Fibroblast of skin of right biceps (primary cell): ENCODE measurements at regions not wholly inside any gene's neighbourhood (a gene's known extent, or its start where the extent isn't known, plus 50 kb on each side); places are given as distances from the start of the nearest gene placed in this dataset.

Experiments
- DNase-seq: peaks from one replicate; pipeline ENCODE4 v3.0.0-alpha.2; 2013

DNA sequence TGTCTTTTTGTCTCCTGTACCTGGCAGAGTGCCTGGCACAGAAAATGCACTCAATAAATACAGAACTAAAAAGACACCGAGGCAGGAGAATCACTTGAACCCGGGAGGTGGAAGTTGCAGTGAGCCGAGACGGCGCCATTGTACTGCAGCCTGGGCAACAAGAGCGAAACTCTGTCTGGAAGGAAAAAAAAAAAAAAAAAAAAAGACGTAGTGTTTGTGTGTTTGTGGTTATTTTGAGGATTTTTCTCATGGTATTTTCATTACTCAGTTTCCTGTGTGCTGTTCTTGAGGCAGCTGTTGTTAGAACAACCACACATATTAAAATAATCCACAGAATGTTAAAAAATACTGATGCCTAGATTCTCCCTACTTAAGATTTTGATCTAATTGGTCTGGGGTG, 519.2 kb upstream of the SPHKAP start:
- peak; percentile 72 for DNase-seq

- no peak for DNase-seq
These were observed 518.4 kb upstream of the SPHKAP start for GRCh38 chr2:228699888-228700287.

- DNase-seq: peak; percentile 14
These were observed 517.9 kb upstream of the SPHKAP start for GRCh38 chr2:228699400-228699799.

DNA sequence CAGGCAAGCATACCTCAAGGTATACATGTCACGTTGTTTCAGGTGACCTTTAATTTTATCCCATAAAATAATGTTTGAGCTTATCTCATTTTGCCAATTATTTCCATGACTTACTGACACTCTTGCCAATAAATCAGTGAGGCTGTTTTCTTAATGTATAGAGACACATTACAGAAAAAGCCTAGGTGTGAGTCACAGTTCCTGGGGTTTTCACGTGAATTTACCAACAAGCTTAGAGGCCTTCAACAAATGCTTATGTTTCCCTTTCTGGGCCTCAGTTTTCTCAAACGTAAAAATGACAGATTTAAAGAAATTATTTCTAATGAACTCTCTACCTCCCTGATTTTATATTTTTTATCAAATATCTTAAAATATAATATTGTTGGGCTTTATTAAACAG, 517.5 kb upstream of the SPHKAP start:
- peak; percentile 27 for DNase-seq

GRCh38 chr2:228697456-228697855, 516.0 kb upstream of the SPHKAP start:
- no peak for DNase-seq

- no peak for DNase-seq
These were observed 509.2 kb upstream of the SPHKAP start for GRCh38 chr2:228690681-228691080.

DNA sequence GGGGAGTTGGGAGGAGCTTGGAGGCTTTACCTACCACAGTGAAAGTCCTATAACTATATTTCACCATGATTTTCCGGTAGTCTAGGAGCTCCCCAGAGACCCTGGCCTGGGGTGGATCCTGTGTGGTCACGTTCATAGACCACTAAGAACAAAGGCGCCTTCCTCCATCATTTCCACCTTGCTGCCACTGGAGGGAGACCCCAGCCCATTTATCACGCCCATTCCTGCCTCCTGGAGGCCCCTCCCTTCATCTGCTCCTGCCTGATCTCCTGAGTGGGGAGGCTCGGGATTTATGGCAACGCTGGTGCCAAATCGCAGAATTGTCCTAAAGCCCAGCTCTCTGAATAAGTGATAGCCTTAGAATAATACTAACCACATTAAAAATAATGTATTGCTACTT, 507.6 kb upstream of the SPHKAP start:
- peak; percentile 37 for DNase-seq

DNA sequence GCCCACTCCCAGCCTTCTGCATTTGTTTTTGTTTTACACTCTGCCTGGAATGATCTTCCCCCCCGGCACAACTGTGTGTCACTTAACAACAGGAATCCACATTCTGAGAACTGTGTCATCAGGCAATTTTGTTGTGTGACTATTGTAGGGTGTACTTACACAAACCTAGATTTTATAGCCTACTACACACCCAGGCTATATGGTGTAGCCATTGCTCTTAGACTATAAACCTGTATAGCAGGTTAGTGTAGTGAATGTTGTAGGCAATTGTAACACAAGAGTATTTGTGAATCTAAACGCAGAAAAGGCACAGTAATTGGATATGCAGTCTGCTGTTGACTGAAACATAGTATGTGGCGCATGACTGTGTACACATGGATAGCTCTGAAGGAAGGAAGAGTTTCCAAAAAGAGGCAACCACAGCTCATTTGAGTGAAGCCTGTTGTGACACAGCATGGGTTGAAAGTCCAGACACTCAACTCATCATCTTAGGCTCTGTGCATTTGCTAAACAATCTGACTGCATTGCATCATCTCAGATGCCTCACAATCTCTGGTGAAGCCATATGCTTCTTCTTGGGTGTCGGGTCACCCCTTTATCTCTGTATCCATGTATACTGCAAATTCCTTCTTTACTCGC, 506.6 kb upstream of the SPHKAP start:
- DNase-seq: peak; percentile 69

- DNase-seq: no peak
These were observed 500.5 kb upstream of the SPHKAP start for GRCh38 chr2:228681979-228682378.

- DNase-seq: peak; percentile 65
These were observed 499.9 kb upstream of the SPHKAP start for GRCh38 chr2:228681426-228681825.

DNA sequence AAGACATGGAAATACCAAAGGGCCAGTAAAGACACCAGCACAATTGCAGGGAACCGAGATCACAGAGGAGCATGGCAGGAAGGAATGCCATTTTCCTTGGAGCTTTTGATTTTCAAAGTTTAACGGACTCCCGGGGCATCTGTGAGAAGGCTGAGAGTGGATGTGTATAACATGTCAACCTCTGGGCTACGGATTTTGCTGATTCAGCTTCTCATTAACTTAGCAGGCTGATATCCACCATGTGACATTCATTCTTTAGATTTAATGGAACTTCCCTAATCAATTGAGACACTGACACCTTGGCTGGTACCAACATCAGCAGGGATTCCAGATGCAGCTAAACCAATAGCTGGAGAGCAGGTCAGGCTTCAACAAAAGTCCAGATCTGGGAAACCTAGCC, 496.6 kb upstream of the SPHKAP start:
- no peak for DNase-seq

GRCh38 chr2:228675646-228676045, 494.2 kb upstream of the SPHKAP start:
- no peak for DNase-seq

- DNase-seq: peak; percentile 85
These were observed 493.6 kb upstream of the SPHKAP start for GRCh38 chr2:228675091-228675490.

GRCh38 chr2:228673876-228674554, 492.5 kb upstream of the SPHKAP start:
- DNase-seq: no peak

DNA sequence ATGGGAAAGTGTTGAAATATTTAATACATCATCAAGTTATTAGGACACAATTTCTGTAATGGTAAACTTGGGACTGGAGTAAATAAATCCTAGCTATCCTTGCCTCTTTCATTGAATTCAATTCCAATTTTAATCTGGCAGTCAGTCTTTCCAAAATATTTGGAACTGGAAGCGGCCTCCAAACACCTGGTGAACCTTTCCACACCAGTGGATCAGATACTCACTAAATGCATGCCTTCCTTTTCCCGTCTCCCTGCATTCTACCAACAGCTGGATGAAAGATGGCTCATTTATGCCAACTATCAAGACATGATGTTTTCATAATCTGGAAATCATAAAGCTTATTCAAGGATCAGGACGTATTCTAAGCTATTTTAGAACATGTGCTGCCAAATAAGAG, 488.2 kb upstream of the SPHKAP start:
- no peak for DNase-seq

DNA sequence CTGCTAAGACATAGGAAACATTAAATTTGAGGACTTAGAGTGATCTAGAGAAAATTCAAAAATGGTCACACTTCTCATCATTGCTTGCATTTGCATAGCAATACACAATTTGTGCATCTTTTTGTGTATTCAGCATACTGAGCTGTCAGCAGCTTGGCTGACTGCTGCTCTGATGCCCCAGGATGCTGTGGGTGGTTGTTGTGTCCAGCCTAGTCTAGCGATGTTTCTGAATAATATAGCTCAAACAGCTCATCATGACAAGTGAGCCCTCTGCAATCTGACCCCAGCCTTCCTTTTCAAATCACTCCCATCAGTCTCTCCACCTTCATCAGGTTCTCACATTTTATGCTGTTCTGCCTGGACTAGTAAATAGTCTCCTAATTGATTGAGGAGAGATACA, 483.7 kb upstream of the SPHKAP start:
- DNase-seq: no peak

DNA sequence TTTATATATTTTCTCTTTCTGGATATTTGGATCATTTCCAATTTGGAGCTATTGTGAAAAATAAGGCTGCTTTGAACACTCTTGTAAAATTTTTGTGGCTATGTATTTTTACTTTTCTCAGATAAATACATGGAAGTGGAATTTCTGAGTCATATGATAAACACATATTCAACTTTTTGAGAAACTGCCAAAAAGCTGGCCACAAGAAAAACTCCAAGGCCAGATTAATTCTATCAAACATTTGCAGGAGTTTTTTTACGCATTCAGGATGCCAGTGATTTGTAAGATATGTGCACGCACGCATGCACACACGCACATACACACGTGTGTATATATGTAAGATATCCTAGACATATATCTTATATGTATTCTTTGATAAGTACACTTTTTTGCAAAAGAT, 477.5 kb upstream of the SPHKAP start:
- DNase-seq: peak; percentile 80

GRCh38 chr2:228657807-228658402, 476.4 kb upstream of the SPHKAP start:
- DNase-seq: peak; percentile 49

DNA sequence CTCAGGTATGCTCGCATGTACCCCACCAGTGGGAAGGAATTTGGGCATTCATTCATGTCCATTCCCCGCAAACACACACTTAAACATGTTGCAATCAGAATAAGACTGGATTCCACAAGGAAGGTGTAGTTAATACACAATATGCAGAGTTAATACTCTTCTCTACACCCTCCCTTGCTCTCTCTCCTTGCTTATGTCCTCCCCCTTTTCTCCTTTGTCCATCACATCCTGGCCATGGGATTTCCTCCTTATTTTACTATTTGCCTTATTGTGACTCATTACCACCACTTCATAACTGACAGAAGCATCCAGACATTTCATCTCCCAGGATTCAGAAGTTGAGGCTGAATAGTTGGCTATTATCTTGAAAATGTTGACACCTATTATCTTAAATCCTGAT, 473.8 kb upstream of the SPHKAP start:
- DNase-seq: peak; percentile 44

DNA sequence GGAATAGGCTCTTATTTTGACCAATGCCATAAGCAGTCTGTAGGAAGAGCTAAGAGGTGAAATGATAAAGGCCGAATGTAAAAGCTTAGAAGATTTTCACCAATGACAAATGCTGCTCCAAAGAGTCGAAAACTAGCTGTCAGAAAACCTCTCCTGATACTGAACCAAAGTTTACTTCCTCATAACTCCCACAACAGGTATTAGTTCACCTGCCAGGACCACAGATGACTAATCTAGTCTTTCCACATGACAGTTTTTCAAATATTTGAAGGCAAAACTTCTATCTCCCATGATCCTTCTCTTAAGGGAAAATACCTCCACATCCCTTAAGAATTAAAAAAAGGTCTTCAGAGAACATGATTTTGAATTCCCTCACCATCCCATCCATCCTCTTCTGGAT, 473.2 kb upstream of the SPHKAP start:
- DNase-seq: no peak

DNA sequence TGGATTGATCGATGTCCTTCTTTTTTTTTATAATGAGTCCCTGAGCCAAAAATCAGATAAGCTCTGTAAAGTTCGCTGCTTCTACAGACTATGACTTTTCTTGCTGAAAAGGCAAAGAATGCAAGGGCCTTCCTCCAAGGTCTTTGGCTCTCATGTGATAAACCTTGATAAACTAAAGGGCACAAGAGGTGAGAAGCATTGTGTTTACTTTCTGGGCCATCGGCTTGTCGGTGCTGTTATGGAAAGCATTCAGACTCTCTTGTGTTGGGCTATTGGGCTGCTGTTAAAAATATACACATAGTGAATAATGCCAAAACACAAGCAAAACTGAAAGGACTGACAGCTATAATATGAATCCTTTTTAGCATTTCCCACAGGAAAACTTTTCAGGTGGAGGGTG, 472.4 kb upstream of the SPHKAP start:
- DNase-seq: no peak

- DNase-seq: peak; percentile 70
These were observed 470.9 kb upstream of the SPHKAP start for GRCh38 chr2:228652366-228652765.

GRCh38 chr2:228649876-228650275, 468.4 kb upstream of the SPHKAP start:
- DNase-seq: no peak

DNA sequence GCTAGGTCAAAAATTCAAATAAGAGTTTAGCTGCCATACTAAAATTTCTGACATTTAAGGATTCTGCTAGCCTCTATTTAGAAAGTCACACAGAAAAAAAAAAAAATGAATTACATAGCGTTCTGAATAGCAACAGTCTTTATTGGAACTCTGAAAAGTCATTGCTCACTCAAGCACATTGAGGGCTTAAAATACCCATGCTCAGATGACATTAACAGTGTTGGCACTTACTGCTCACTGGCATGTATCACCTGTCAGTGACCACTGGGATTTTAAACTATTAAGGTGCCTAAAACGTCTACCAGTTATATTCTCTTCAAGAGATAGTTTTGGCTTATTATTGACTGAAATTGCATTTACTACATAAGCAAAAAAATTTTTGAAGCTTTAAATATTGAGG, 468.0 kb upstream of the SPHKAP start:
- no peak for DNase-seq

GRCh38 chr2:228648541-228648940, 467.1 kb upstream of the SPHKAP start:
- no peak for DNase-seq
